EH (cell line): ENCODE measurements at regions not wholly inside any gene's neighbourhood (a gene's known extent, or its start where the extent isn't known, plus 50 kb on each side); places are given as distances from the start of the nearest gene placed in this dataset.
"Not testable (repeated sequence)": the region's sequence is repeated elsewhere in the genome, so short reads cannot be mapped to it uniquely, and the experiment has no call there.

Source experiments
- DNase-seq: peaks from one replicate; pipeline ENCODE4 v3.0.0-alpha.2; 2015; ENCODE audit warnings: low read depth

- not testable (repeated sequence) for DNase-seq
These were observed 196.3 kb upstream of the ARL4C start for GRCh38 chr2:234693191-234693590.

- DNase-seq = no peak
These were observed 195.4 kb upstream of the ARL4C start for GRCh38 chr2:234691968-234692955.

GRCh38 chr2:234691214-234691575, 194.3 kb upstream of the ARL4C start:
- DNase-seq = no peak

GRCh38 chr2:234690569-234691213, 193.8 kb upstream of the ARL4C start:
- DNase-seq = no peak

GRCh38 chr2:234689911-234690379, 193.1 kb upstream of the ARL4C start:
- no peak for DNase-seq

GRCh38 chr2:234687718-234688475, 191.0 kb upstream of the ARL4C start:
- DNase-seq = no peak

GRCh38 chr2:234686088-234686890, 189.4 kb upstream of the ARL4C start:
- DNase-seq = peak; percentile 61

- no peak for DNase-seq
These were observed 187.6 kb upstream of the ARL4C start for GRCh38 chr2:234684466-234684865.

- no peak for DNase-seq
These were observed 187.1 kb upstream of the ARL4C start for GRCh38 chr2:234683950-234684349.

- DNase-seq = peak; percentile 40
These were observed 185.8 kb upstream of the ARL4C start for GRCh38 chr2:234682492-234683228.

- no peak for DNase-seq
These were observed 184.1 kb upstream of the ARL4C start for GRCh38 chr2:234680688-234681619.

GRCh38 chr2:234679741-234680687, 183.1 kb upstream of the ARL4C start:
- DNase-seq = peak; percentile 99

- no peak for DNase-seq
These were observed 182.4 kb upstream of the ARL4C start for GRCh38 chr2:234679301-234679740.

GRCh38 chr2:234678711-234679110, 181.8 kb upstream of the ARL4C start:
- peak; percentile 76 for DNase-seq

GRCh38 chr2:234677758-234678538, 181.1 kb upstream of the ARL4C start:
- DNase-seq = peak; percentile 74

- DNase-seq = no peak
These were observed 180.0 kb upstream of the ARL4C start for GRCh38 chr2:234676783-234677450.
